Psoas muscle (tissue), 7 donors: ENCODE measurements at regions not wholly inside any gene's neighbourhood (a gene's known extent, or its start where the extent isn't known, plus 50 kb on each side); places are given as distances from the start of the nearest gene placed in this dataset.
A peak's percentile ranks its signal among the peaks of the same experiment; 100 is the strongest.
"Not testable (repeated sequence)": the region's sequence is repeated elsewhere in the genome, so short reads cannot be mapped to it uniquely, and the experiment has no call there.

Experiments
- ATAC-seq, 4 donors: fragments of 200-7000 bp; cut with Tn5 transposase; one replicate each; pipeline ENCODE4 v1.9.1; 2020; ENCODE audit warnings: moderate library complexity in 3 of 4, mild to moderate bottlenecking in 2 of 4
- DNase-seq, 2 donors: peaks; one replicate each; pipeline ENCODE4 v3.0.0-alpha.2; 2020
- H3K27ac ChIP-seq: fragments of 200-600 bp; one replicate; pipeline ENCODE4 v1.8.0; 2022
- H3K27me3 ChIP-seq, 3 donors: fragments of 200-600 bp in 1 of 3; one replicate each; pipeline versions ENCODE4 v1.6.1 to v1.8.0; 2013 to 2022; ENCODE audit warnings: low read length in 2 of 3, mild to moderate bottlenecking in 2 of 3, moderate library complexity in 1 of 3; ENCODE audit not compliant: insufficient read depth in 3 of 3
- H3K36me3 ChIP-seq, 2 donors: fragments of 200-600 bp in 1 of 2; one replicate each; pipeline versions ENCODE4 v1.6.1 to v1.8.0; 2013 to 2022; ENCODE audit warnings: low read depth in 1 of 2, mild to moderate bottlenecking in 1 of 2, moderate library complexity in 1 of 2; ENCODE audit not compliant: insufficient read depth in 1 of 2
- H3K4me1 ChIP-seq: fragments of 200-600 bp; one replicate; pipeline ENCODE4 v1.8.0; 2022
- H3K4me3 ChIP-seq: fragments of 200-600 bp; one replicate; pipeline ENCODE4 v1.8.0; 2022; ENCODE audit warnings: mild to moderate bottlenecking
- H3K9me3 ChIP-seq: fragments of 200-600 bp; one replicate; pipeline ENCODE4 v1.8.0; 2022
- WGBS, 3 donors: extraction: QIAGEN DNeasy Blood & Tissue Kit; methylation state at CpG; one replicate each; pipeline versions ENCODE4 v1.1.6 to v1.1.7; 2013; 5-methylcytosine and 5-hydroxymethylcytosine counted together
- intact Hi-C, 2 donors: fragments of 100-400 bp; cut with DNase I; formaldehyde crosslinking; loops; one replicate each; pipeline versions ENCODE4 v1.11.0 to v1.14.2; 2022
- donor health status: healthy with polysubstance abuse.
- donor health status: DM: no; HTN: no; CAD: no; lungs with moderate emphysema.
- donor health status: Bipolar disorder and iron deficiency.
- donor health status: healthy.
- donor health status: DM: yes; HTN: yes; CAD: no.
- donor health status: DM: no; HTN: no; CAD: no.
- donor health status: DM: yes; HTN: yes; CAD: no.

DNA sequence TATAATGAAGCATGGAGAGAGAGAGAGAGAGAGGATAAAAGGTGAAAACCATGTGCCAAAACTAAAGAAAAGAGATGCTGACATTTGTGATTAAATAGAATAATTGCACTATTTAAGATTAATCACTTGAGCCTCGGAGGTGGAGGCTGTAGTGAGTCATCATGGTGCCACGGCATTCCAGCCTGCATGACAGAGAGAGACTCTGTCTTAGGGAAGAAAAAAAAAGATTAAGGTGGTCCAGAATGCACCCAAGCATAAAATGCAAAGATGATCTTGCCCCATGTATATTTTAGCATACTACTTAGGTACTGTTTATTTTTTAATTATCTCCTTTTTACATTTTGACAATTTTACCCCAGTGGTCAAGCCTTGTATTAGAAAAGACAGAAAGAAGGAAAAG lies 742.5 kb downstream of the SPATA31A1 start:
- H3K27ac ChIP-seq, intact Hi-C loops, ATAC-seq, H3K4me3 ChIP-seq, DNase-seq, H3K27me3 ChIP-seq, H3K9me3 ChIP-seq, H3K4me1 ChIP-seq, H3K36me3 ChIP-seq: not testable (repeated sequence)
- 59 to 78% (median 74%) methylated on average over 2 of the region's 2 CpGs for WGBS, 3 donors

DNA sequence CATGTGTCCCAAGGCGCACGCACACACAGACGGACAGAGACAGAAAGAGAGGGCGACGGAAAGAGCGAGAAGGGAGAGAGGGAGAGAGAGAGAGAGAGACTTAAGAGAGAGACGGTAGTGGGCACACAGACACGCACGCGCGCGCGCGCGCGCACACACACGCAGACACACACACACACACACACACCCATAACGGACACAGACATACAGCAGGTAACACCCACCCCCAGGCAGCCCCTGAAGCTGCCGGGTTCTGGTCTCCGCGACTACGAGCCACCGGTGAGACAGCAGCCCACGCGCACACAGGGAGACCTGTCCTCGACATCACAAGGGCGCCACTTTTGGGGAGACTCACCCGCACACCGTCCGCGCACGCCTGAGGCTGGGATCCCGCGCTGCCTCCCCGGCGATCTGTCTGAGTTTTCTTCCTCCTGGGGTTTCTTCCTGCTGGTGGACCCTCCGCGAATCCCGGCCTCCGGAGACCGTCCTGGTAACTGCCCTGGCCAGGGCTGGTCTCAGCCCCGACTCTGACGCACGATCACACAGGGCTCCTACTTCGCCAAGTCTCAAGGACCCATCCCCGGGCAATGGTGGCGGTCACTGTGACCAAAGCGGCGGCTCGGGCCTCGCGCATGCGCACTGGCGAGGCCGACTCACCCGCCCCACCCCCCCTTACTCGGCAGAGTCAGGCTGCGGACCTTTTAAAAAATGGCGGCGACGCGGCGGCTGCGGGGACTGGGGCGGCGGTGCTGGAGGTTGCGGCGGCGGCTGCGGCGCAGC lies 750.7 kb downstream of the SPATA31A1 start:
- ATAC-seq (peak; percentile 68 to 92 (median 80)), DNase-seq (peak; percentile 47 to 82)
- Histone ChIP-seq H3K4me3 (peak overlapping the region; percentile 61), H3K27ac (peak overlapping the region; percentile 55)
- H3K9me3 ChIP-seq, H3K27me3 ChIP-seq, H3K4me1 ChIP-seq, H3K36me3 ChIP-seq, intact Hi-C loops: not testable (repeated sequence)
- 0% methylated on average over 3 to 7 of the region's 71 CpGs; no CpG with 5 or more reads in 1 of the 3 donors for WGBS, 3 donors

GRCh38 chr9:40106783-40107248 lies 751.3 kb downstream of the SPATA31A1 start:
- H3K27ac ChIP-seq, H3K9me3 ChIP-seq, H3K27me3 ChIP-seq, H3K4me1 ChIP-seq, H3K36me3 ChIP-seq, ATAC-seq, intact Hi-C loops: not testable (repeated sequence)
- no CpG with 5 or more reads among the region's 33 CpGs for WGBS, 3 donors
- peak; percentile 10 to 15 for DNase-seq
- H3K4me3 ChIP-seq = peak overlapping the region; percentile 45

- H3K36me3 ChIP-seq, H3K27me3 ChIP-seq, H3K9me3 ChIP-seq, intact Hi-C loops, H3K27ac ChIP-seq, ATAC-seq, H3K4me1 ChIP-seq: not testable (repeated sequence)
- WGBS, 3 donors = no CpG with 5 or more reads among the region's 26 CpGs
- H3K4me3 ChIP-seq = peak overlapping the region; percentile 45
- peak in 1 of 2 donors; percentile 8 for DNase-seq
Observed at GRCh38 chr9:40107251-40107650, 751.8 kb downstream of the SPATA31A1 start.

DNA sequence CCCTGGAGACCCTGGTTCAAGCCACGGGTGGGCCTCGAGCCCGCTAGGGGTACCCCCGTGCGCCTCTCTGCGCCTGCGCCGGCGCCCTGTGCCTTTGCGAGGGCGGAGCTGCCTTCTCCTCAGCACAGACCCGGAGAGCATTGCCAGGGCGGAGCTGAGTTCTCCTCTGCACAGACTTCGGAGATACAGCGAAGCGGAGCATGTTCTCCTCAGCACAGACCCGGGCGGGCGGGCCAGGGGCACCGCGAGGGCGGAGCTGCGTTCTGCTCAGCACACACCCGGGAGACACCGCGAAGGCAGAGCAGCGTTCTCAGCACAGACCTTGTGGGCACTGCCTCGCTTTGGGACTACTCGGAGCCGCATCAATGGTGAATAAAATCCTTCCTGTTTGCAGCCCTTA lies 753.0 kb downstream of the SPATA31A1 start:
- 9% methylated on average over 4 of the region's 30 CpGs; no CpG with 5 or more reads in 2 of the 3 donors for WGBS, 3 donors
- H3K36me3 ChIP-seq, DNase-seq, H3K4me1 ChIP-seq, H3K27me3 ChIP-seq, H3K9me3 ChIP-seq, H3K27ac ChIP-seq, H3K4me3 ChIP-seq, intact Hi-C loops, ATAC-seq: not testable (repeated sequence)

- intact Hi-C loops, H3K27me3 ChIP-seq, H3K27ac ChIP-seq, DNase-seq, H3K9me3 ChIP-seq, H3K4me3 ChIP-seq, H3K4me1 ChIP-seq, ATAC-seq, H3K36me3 ChIP-seq: not testable (repeated sequence)
- no CpG with 5 or more reads among the region's 18 CpGs for WGBS, 3 donors
Observed at GRCh38 chr9:40110751-40111150, 755.3 kb downstream of the SPATA31A1 start.

DNA sequence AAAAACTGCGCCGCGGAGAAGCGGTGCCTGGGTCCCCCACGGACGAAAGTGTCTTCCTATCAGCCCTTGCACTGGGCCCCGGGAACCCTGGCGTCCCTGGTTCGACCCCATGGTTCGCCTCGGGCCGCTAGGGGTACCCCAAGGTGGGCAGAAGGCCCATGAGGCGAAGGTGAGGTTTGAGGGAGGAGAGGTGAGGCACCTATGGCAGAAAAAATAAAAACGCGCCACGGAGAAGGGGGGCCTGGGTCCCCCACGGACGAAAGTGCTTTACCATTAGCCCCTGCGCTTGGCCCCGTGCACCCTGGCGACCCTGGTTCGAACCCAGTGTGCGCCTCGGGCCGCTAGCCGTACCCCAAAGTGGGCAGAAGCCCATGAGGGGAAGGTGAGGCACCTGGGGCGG lies 756.1 kb downstream of the SPATA31A1 start:
- intact Hi-C loops, H3K9me3 ChIP-seq, H3K36me3 ChIP-seq, H3K4me1 ChIP-seq, H3K27ac ChIP-seq, H3K27me3 ChIP-seq, ATAC-seq, H3K4me3 ChIP-seq, DNase-seq: not testable (repeated sequence)
- WGBS, 3 donors = 80 to 93% (median 93%) methylated on average over 5 to 11 of the region's 27 CpGs

DNA sequence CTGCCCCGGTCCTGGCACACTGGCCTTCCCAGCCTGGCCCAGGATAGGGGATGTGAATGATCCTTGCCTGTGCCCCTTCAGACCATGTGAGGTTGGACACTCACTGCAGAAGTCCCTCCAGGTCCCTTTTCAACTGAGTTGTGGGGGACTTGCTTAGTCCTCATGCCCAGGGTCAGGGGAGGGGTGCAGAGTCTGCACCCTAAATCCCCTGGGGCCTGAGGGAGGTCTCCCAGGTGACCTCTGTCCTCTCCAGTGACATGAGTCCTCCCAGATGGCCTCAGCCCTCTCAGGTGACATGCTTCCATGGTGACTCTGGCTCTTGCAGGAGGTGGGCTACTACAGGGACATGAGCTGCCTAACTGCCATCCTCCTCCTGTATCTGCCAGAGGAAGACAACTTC lies 775.1 kb downstream of the SPATA31A1 start:
- H3K27me3 ChIP-seq, H3K36me3 ChIP-seq, H3K9me3 ChIP-seq, H3K4me1 ChIP-seq, ATAC-seq, intact Hi-C loops, DNase-seq, H3K27ac ChIP-seq, H3K4me3 ChIP-seq: not testable (repeated sequence)
- 86% methylated on average over 1 of the region's 1 CpG; no CpG with 5 or more reads in 2 of the 3 donors for WGBS, 3 donors

DNA sequence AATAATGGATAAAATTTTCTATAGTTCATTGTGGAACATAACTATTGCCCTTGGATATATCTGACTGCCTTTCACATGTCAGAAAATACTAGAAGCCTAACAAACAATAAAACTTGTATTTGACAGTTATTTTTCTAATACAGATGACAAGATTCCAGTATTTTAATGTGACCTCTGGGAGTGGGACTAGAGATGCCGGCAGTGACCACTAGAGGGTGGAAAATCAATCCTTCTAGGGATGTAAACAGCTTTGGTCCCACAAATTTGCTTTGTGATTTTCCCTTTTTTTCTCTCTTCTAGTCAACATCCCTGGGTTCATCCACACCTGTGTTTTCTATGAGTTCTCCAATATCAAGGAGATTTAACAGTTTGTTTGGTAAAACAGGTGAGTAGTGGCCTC lies 813.7 kb downstream of the SPATA31A1 start:
- H3K27ac ChIP-seq, ATAC-seq, H3K4me3 ChIP-seq, DNase-seq, H3K4me1 ChIP-seq, intact Hi-C loops, H3K36me3 ChIP-seq, H3K9me3 ChIP-seq, H3K27me3 ChIP-seq: not testable (repeated sequence)
- no CpG with 5 or more reads among the region's 1 CpG for WGBS, 3 donors

GRCh38 chr9:40173316-40173715 lies 817.8 kb downstream of the SPATA31A1 start:
- DNase-seq, H3K9me3 ChIP-seq, H3K4me1 ChIP-seq, H3K36me3 ChIP-seq, ATAC-seq, H3K27me3 ChIP-seq, H3K27ac ChIP-seq, H3K4me3 ChIP-seq, intact Hi-C loops: not testable (repeated sequence)
- 60% methylated on average over 1 of the region's 4 CpGs; no CpG with 5 or more reads in 2 of the 3 donors for WGBS, 3 donors

DNA sequence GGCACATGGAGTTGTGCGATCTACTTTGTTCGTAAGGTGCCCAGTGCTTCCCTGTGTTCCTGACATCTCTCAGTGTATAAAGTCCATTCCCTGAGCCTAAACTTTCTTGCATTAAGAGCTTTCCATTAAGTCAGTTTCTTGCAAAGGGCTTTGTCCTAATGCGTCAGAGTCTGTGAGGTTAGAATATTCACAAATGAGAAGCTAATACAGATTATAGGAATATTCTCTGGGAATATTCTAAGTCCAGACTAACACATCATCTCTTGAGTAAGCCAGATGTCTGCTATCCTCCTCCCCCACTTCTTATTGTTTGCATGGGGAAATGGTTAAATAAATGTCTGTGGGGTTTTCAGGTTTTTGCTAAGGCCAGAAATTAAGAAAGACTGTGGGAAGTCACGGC lies 818.6 kb downstream of the SPATA31A1 start:
- H3K9me3 ChIP-seq, DNase-seq, H3K4me3 ChIP-seq, H3K27me3 ChIP-seq, H3K27ac ChIP-seq, intact Hi-C loops, H3K4me1 ChIP-seq, ATAC-seq, H3K36me3 ChIP-seq: not testable (repeated sequence)
- 64 to 87% (median 86%) methylated on average over 1 of the region's 4 CpGs for WGBS, 3 donors
